WTC11 (cell line): ENCODE measurements at regions not wholly inside any gene's neighbourhood (a gene's known extent, or its start where the extent isn't known, plus 50 kb on each side); places are given as distances from the start of the nearest gene placed in this dataset.
"Not testable (repeated sequence)": the region's sequence is repeated elsewhere in the genome, so short reads cannot be mapped to it uniquely, and the experiment has no call there.

Experiments
- FOXJ3 ChIP-seq: sonication (generic); formaldehyde crosslinking; IDR thresholded peaks from 2 replicates; pipeline ENCODE4 v1.9.0; 2021; ENCODE audit warnings: missing genetic modification reagents, mild to moderate bottlenecking, borderline replicate concordance
- PRRX2 ChIP-seq: fragments of 250-450 bp; sonication (Bioruptor Pico); IDR thresholded peaks from 2 replicates; pipeline ENCODE4 v1.8.0; 2021; ENCODE audit warnings: mild to moderate bottlenecking
- ZNF263 ChIP-seq: sonication (generic); formaldehyde crosslinking; IDR thresholded peaks from 2 replicates; pipeline ENCODE4 v1.8.1; 2022; ENCODE audit warnings: low read depth, mild to moderate bottlenecking, moderate library complexity, missing genetic modification reagents
- TF ChIP-seq, protein P1 (sequence below): fragments of 200-600 bp; IDR thresholded peaks from 2 replicates; pipeline ENCODE4 v1.8.0; 2022; ENCODE audit warnings: antibody characterized with exemption
- TF ChIP-seq, protein P2 (sequence below): sonication (generic); formaldehyde crosslinking; IDR thresholded peaks from 2 replicates; pipeline ENCODE4 v1.8.1; 2022; ENCODE audit warnings: mild to moderate bottlenecking, moderate library complexity, missing genetic modification reagents
- TF ChIP-seq, protein P3 (sequence below): fragments of 250-450 bp; sonication (Bioruptor Pico); IDR thresholded peaks from 2 replicates; pipeline ENCODE4 v1.9.0; 2021; ENCODE audit warnings: moderate library complexity, mild to moderate bottlenecking, inconsistent platforms, borderline replicate concordance
- TF ChIP-seq, protein P4 (sequence below): sonication (generic); formaldehyde crosslinking; IDR thresholded peaks from 2 replicates; pipeline ENCODE4 v1.8.1; 2023; ENCODE audit warnings: mild to moderate bottlenecking, moderate library complexity, missing genetic modification reagents
- TF ChIP-seq, protein P5 (sequence below): sonication (generic); formaldehyde crosslinking; IDR thresholded peaks from 2 replicates; pipeline ENCODE4 v1.8.0; 2022; ENCODE audit warnings: mild to moderate bottlenecking, missing genetic modification reagents

DNA sequence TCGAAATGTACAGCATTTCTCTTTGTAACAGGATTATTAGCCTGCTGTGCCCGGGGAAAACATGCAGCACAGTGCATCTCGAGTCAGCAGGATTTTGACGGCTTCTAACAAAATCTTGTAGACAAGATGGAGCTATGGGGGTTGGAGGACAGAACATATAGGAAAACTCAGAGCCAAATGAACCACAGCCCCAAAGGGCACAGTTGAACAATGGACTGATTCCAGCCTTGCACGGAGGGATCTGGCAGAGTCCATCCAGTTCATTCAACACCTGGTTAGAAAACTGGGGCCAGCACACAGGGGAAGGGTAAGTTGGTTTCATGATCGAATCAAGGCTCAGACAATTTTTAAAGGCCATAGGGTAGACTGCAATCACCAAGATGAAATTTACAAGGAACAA is 260.8 kb downstream of the OR4F29 start:
- TF ChIP-seq, protein P1, sequence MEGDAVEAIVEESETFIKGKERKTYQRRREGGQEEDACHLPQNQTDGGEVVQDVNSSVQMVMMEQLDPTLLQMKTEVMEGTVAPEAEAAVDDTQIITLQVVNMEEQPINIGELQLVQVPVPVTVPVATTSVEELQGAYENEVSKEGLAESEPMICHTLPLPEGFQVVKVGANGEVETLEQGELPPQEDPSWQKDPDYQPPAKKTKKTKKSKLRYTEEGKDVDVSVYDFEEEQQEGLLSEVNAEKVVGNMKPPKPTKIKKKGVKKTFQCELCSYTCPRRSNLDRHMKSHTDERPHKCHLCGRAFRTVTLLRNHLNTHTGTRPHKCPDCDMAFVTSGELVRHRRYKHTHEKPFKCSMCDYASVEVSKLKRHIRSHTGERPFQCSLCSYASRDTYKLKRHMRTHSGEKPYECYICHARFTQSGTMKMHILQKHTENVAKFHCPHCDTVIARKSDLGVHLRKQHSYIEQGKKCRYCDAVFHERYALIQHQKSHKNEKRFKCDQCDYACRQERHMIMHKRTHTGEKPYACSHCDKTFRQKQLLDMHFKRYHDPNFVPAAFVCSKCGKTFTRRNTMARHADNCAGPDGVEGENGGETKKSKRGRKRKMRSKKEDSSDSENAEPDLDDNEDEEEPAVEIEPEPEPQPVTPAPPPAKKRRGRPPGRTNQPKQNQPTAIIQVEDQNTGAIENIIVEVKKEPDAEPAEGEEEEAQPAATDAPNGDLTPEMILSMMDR = not testable (repeated sequence)
- TF ChIP-seq, protein P2, sequence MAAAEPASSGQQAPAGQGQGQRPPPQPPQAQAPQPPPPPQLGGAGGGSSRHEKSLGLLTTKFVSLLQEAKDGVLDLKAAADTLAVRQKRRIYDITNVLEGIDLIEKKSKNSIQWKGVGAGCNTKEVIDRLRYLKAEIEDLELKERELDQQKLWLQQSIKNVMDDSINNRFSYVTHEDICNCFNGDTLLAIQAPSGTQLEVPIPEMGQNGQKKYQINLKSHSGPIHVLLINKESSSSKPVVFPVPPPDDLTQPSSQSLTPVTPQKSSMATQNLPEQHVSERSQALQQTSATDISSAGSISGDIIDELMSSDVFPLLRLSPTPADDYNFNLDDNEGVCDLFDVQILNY (CRISPR knock-in tag) = not testable (repeated sequence)
- TF ChIP-seq, protein P3, sequence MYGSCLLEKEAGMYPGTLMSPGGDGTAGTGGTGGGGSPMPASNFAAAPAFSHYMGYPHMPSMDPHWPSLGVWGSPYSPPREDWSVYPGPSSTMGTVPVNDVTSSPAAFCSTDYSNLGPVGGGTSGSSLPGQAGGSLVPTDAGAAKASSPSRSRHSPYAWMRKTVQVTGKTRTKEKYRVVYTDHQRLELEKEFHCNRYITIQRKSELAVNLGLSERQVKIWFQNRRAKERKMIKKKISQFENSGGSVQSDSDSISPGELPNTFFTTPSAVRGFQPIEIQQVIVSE = not testable (repeated sequence)
- not testable (repeated sequence) for TF ChIP-seq PRRX2 (CRISPR knock-in tag); FOXJ3 (CRISPR knock-in tag); ZNF263
- TF ChIP-seq, protein P4, sequence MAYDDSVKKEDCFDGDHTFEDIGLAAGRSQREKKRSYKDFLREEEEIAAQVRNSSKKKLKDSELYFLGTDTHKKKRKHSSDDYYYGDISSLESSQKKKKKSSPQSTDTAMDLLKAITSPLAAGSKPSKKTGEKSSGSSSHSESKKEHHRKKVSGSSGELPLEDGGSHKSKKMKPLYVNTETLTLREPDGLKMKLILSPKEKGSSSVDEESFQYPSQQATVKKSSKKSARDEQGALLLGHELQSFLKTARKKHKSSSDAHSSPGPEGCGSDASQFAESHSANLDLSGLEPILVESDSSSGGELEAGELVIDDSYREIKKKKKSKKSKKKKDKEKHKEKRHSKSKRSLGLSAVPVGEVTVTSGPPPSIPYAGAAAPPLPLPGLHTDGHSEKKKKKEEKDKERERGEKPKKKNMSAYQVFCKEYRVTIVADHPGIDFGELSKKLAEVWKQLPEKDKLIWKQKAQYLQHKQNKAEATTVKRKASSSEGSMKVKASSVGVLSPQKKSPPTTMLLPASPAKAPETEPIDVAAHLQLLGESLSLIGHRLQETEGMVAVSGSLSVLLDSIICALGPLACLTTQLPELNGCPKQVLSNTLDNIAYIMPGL (CRISPR knock-in tag) = not testable (repeated sequence)
- TF ChIP-seq, protein P5, sequence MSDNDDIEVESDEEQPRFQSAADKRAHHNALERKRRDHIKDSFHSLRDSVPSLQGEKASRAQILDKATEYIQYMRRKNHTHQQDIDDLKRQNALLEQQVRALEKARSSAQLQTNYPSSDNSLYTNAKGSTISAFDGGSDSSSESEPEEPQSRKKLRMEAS (CRISPR knock-in tag) = not testable (repeated sequence)
